SK-N-SH treated with all-trans-retinoic acid at 6 μM for 48 hours (cell line): ENCODE measurements at regions not wholly inside any gene's neighbourhood (a gene's known extent, or its start where the extent isn't known, plus 50 kb on each side); places are given as distances from the start of the nearest gene placed in this dataset.
A peak's percentile ranks its signal among the peaks of the same experiment; 100 is the strongest.

Experiments used
- PATZ1 ChIP-seq: fragments of 250-450 bp; sonication (Bioruptor Pico); IDR thresholded peaks from 2 replicates; pipeline ENCODE4 v1.8.0; 2020; ENCODE audit warnings: mild to moderate bottlenecking, moderate library complexity, borderline replicate concordance
- TCF4 ChIP-seq: fragments of 250-450 bp; sonication (Bioruptor Pico); IDR thresholded peaks from 2 replicates; pipeline ENCODE4 v1.8.0; 2021; ENCODE audit warnings: mild to moderate bottlenecking, moderate library complexity, borderline replicate concordance

GRCh38 chr6:23656255-23657194 lies 469.5 kb upstream of the NRSN1 start:
- TF ChIP-seq TCF4 (CRISPR knock-in tag) = 0 out of 2 replicates have a peak, but pooled peaks have one; percentile 9
- no peak for TF ChIP-seq PATZ1
